Mesodermal cell (in vitro differentiated cells): ENCODE measurements at regions not wholly inside any gene's neighbourhood (a gene's known extent, or its start where the extent isn't known, plus 50 kb on each side); places are given as distances from the start of the nearest gene placed in this dataset.
A peak's percentile ranks its signal among the peaks of the same experiment; 100 is the strongest.

Experiments used
- H3K27ac ChIP-seq: 2 replicates; pipeline ENCODE4 v1.7.0; 2013; ENCODE audit warnings: mild to moderate bottlenecking, low read depth, low read length, moderate library complexity; ENCODE audit not compliant: severe bottlenecking
- H3K36me3 ChIP-seq: 2 replicates; pipeline ENCODE4 v1.7.1; 2013; ENCODE audit warnings: mild to moderate bottlenecking, low read length, moderate library complexity; ENCODE audit not compliant: control insufficient read depth, insufficient read depth
- H3K4me1 ChIP-seq: one replicate; pipeline ENCODE4 v1.7.1; 2013; ENCODE audit warnings: mild to moderate bottlenecking, low read length; ENCODE audit not compliant: insufficient read depth, control insufficient read depth, poor library complexity, severe bottlenecking
- H3K4me3 ChIP-seq: 2 replicates; pipeline ENCODE4 v1.7.0; 2013; ENCODE audit warnings: low read length, control low read depth, mild to moderate bottlenecking; ENCODE audit not compliant: insufficient read depth, poor library complexity, severe bottlenecking; ENCODE audit errors: extremely low read depth
- H3K9me3 ChIP-seq: 2 replicates; pipeline ENCODE4 v1.7.1; 2013; ENCODE audit warnings: mild to moderate bottlenecking, low read length, moderate library complexity; ENCODE audit not compliant: control insufficient read depth
- WGBS, 2 experiments: methylation state at CpG; one replicate each; pipeline ENCODE4 v1.1.5; 2013; ENCODE audit warnings: missing lambda C conversion rate in 2 of 2; ENCODE audit not compliant: insufficient coverage in 2 of 2; 5-methylcytosine and 5-hydroxymethylcytosine counted together

DNA sequence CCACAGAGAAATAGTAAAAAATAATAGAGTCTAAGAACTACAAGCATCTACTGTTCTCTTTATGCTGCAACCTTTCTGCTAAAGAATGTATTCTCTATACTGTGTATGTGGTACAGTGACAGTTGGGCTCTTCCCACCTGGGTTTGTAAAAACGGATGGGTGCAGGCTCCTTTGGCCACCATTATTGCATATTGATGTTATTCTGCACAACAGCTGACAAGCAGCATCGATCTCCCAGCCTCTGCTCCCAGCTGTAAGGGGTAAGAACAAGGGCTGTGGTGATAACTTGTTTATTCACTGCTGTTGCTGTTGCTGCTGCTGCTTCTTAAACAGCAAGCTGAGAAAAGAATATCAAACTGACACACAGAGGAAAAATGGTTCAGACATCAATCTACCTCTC is 56.1 kb downstream of the KCNRG start:
- Histone ChIP-seq H3K9me3 (no peaks in the 10 kb centered on the region), H3K36me3 (peaks cover 23% of the 10 kb centered on the region), H3K4me1 (no peaks in the 10 kb centered on the region), H3K4me3 (no peak overlapping the region), H3K27ac (no peak overlapping the region)
- WGBS, 2 experiments = 81 to 100% methylated on average over 1 to 2 of the region's 2 CpGs

DNA sequence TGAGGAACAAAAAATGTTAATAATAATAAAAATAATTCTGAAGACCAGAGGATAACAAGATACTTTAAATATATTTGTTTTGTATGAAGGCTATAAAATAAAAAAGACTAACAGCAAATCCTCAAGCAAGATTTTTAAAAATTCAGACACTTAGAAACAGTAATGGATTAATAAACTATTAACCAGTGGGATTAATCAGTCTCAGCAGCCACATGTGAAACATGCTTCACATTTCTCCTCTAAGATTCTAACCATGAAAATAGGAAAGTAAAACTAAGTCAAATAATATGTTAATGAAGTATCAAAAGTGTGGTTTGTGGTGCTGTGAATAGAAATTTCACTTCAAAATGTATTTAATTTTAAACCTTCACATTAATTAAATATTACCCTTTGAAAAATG is 57.4 kb downstream of the KCNRG start:
- H3K4me3 ChIP-seq = no peak overlapping the region
- no peaks in the 10 kb centered on the region for H3K4me1 ChIP-seq
- no peaks in the 10 kb centered on the region for H3K9me3 ChIP-seq
- H3K36me3 ChIP-seq = peaks cover 10% of the 10 kb centered on the region
- no peak overlapping the region for H3K27ac ChIP-seq

DNA sequence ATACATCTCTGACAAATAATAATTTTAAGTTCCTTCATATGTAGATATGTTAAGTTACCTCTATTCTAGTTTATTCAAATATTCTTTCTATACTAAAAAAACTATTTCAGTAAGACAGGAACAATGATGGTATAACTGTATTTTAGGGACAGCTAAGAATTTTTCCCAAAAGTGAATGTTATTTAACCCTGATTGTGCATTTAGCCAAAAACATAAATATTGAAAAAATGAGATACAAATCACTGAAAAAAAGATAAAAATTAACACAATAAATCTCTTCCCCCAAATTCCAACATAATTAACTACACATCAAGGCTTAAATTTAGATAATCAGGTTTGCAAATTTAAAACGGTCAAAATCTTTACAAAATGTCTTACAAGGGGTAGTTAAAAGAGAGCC is 58.1 kb downstream of the KCNRG start:
- Histone ChIP-seq H3K27ac (no peak overlapping the region), H3K36me3 (peaks cover 3% of the 10 kb centered on the region), H3K4me3 (no peak overlapping the region), H3K9me3 (no peaks in the 10 kb centered on the region), H3K4me1 (no peaks in the 10 kb centered on the region)
- 67% methylated on average over 1 of the region's 1 CpG; no CpG with 5 or more reads in 1 of the 2 experiments for WGBS, 2 experiments

DNA sequence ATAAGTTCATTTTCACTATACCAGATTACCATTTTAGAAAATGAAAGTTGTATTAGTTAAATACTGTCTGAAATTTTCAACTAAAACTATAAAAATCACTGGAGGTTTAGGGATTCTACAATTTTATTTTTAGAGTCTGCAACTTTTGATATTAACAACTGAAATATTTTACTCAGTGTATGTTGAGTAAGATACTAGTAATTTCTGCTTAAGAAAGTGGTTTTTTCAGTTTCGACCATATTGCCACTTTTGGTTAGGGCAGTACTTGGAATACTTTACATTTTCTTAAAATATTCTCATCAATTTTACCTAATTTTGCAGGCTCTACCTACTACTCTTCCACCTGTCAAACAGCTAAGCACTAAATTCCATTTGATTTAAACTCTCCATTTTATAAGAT is 59.6 kb downstream of the KCNRG start:
- no peak overlapping the region for H3K4me3 ChIP-seq
- no CpG with 5 or more reads among the region's 1 CpG for WGBS, 2 experiments
- H3K9me3 ChIP-seq = no peaks in the 10 kb centered on the region
- H3K36me3 ChIP-seq = peaks cover 2% of the 10 kb centered on the region
- no peak overlapping the region for H3K27ac ChIP-seq
- no peaks in the 10 kb centered on the region for H3K4me1 ChIP-seq

DNA sequence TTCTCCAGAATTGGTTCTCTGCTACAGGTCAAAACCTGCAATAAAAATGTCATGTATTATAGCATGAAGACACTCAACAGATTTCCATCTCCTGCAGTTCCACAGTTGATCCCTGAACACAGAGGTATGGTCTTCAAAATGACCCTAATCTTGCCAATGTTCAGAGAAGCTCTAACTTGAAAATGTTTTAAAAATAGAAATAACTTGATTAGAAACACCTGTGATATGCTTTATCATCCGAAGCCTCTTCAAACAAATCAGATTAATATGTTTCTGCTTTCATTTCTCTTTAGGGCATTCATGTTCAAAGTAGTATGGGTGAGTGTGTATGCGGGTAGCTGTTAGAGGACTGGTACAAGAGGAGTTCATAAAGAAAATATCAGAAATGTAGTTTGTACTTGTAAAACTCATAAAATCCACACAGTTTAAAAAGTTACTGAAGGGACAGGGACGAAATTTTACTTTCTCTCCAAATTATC is 60.4 kb downstream of the KCNRG start:
- no CpG with 5 or more reads among the region's 3 CpGs for WGBS, 2 experiments
- Histone ChIP-seq H3K4me1 (no peaks in the 10 kb centered on the region), H3K36me3 (no peaks in the 10 kb centered on the region), H3K9me3 (no peaks in the 10 kb centered on the region), H3K4me3 (no peak overlapping the region), H3K27ac (no peak overlapping the region)

DNA sequence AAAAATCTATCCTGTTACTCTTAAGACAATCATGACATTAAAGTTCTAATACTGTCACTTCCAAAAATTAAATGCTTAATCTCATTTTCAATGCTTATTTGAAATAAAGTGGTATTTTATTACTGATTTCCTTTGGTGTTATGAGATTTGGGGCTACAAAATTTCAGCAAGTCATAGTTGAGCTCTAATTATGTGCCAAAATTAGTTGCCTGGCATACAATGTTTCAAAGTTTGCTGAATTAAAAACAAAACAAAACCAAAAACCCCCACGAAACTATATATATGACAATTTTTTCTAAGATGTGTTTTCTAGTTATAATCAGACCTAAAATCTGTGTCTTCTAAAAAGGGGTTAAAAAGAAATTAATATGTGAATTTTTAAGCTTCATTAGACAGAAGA is 62.2 kb downstream of the KCNRG start:
- no CpG with 5 or more reads among the region's 1 CpG for WGBS, 2 experiments
- no peaks in the 10 kb centered on the region for H3K36me3 ChIP-seq
- H3K9me3 ChIP-seq = no peaks in the 10 kb centered on the region
- H3K4me3 ChIP-seq = no peak overlapping the region
- no peak overlapping the region for H3K27ac ChIP-seq
- H3K4me1 ChIP-seq = no peaks in the 10 kb centered on the region

DNA sequence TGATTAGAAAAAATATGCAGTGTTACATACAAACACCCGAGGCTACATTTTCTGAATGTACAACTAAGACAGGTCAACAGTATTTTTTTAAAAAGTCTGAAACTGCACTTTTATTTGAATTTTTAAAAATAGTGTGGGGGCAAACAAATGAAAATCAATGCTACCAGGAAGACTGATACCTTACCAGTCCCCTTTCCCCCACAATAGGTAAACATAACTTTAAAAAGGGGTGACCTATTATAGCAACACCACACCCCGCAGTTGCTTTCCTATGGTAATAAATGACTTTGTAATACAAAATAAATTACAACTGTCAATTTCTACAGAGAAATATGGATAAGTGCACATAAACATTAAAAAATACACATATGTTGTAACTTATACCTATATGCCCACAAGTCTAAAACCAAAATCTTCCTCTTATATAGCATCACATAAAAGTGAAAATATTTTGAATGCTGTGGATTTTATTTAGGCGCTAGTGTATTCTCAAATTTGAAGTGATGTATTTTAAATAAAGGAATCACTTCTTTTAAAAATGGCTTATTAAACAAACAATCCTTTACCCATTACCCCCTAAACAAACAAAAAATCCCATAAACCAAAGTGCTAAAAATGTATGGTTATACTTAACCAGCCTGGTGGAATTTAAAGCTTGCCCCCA is 63.1 kb downstream of the KCNRG start:
- Histone ChIP-seq H3K4me3 (no peak overlapping the region), H3K27ac (no peak overlapping the region), H3K36me3 (no peaks in the 10 kb centered on the region), H3K4me1 (no peaks in the 10 kb centered on the region), H3K9me3 (no peaks in the 10 kb centered on the region)
- WGBS, 2 experiments = no CpG with 5 or more reads among the region's 3 CpGs

DNA sequence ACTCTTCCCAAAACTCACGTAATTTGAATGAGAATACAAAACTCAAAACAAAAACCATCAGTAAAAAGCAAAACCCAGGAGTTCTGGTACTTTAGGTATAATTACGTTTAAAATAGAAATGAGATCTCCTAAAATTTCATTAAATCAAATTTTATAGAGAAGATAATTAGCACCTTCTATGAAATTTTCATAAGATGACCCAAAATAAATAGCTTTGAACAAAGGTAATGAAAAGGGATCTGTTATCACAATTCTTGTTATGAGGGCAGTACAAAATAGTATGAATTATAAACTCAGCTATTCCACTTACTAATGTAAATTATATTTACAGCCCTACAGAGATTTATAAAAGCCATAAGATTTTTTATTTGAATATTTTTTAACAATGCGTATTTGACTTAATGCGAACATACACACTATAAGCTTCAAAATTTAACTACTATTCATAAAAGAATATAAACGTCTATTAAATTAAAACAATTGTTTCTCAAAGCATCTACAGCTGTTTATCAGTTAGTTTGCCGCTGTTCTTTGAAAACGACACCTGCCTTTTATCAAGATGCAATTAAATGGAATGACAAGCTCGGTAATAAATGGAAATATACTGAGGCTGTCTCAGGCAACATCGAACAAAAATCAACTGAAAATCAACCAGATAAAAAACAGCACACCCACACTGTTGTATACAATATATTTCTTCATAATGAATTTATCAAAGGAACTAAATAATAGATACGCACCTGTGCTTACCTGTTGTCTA is 63.8 kb downstream of the KCNRG start:
- H3K4me3 ChIP-seq = peak overlapping the region; percentile 6
- H3K27ac ChIP-seq = no peak overlapping the region
- H3K9me3 ChIP-seq = no peaks in the 10 kb centered on the region
- H3K4me1 ChIP-seq = no peaks in the 10 kb centered on the region
- WGBS, 2 experiments = 44% methylated on average over 3 of the region's 10 CpGs; no CpG with 5 or more reads in 1 of the 2 experiments
- no peaks in the 10 kb centered on the region for H3K36me3 ChIP-seq

DNA sequence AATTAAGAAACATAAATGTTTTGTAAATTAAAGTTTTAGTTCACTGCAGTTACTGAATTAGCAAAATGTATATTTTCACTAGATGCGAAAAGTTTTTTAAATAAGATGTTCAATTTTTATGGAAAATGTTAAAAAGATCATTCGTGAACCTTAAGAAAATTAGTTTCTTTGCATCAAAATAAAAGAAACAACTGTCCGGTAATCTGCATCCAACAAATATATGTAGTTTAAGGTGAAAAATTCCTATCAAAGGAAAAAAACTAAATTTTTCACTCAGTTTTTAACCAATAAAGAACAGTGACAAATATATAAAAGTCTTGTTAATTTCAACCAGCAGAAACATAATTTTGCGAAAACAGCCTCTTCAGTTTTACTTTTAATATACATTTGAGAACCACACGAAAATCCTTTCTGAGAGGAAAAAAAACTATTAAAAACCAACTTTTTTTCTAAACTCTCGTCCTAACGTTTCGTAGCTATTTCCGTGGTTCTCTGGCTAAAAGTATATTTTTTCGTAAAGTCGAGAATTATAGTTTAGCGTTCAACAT is 64.5 kb downstream of the KCNRG start:
- no peak overlapping the region for H3K27ac ChIP-seq

DNA sequence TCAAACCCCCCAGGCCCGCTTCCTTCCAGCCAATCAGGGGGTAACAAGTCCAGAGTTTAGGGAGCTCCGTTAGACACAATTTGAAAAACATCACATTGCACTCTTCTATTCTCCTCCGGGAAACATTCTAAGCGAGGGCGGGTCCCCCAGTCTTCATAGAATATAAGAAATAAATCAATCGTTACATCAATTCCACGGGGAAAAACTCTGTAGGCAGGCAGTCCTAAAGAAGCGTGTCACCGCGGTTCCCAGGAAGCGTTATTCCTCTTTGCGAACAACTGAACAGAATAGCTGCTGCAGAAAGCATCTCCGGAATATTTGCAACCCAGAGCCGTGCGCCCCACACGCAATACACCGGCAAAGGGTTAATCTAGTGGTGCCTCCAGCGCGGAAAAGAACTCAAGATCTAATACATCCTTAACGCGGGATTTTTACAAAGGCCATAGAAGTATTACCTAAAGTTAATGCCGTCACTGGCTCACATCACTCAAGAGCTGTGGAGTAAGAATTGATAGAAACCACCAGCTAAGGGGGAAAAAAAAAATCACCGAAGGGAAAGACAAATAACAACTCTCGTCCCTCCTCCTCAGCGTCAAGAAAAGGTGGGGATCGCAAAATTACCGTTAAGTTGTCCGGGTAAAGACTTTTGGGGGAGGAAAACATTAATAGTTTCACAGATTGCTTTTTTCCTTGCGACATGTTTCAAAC is 65.1 kb downstream of the KCNRG start:
- Histone ChIP-seq H3K27ac (peak overlapping the region; percentile 85), H3K4me3 (peak overlapping the region; percentile 87), H3K36me3 (no peaks in the 10 kb centered on the region), H3K4me1 (no peaks in the 10 kb centered on the region), H3K9me3 (no peaks in the 10 kb centered on the region)
- WGBS, 2 experiments = 0 to 1% methylated on average over 16 to 25 of the region's 29 CpGs

More for the DNA sequence above, 64.5 kb downstream of the KCNRG start:
- Histone ChIP-seq H3K4me3 (peak overlapping the region; percentile 87), H3K4me1 (no peaks in the 10 kb centered on the region), H3K36me3 (no peaks in the 10 kb centered on the region), H3K9me3 (no peaks in the 10 kb centered on the region)
- 13% methylated on average over 2 of the region's 12 CpGs; no CpG with 5 or more reads in 1 of the 2 experiments for WGBS, 2 experiments
